HG03575 (cell line): ENCODE measurements at regions not wholly inside any gene's neighbourhood (a gene's known extent, or its start where the extent isn't known, plus 50 kb on each side); places are given as distances from the start of the nearest gene placed in this dataset.
"Not testable (repeated sequence)": the region's sequence is repeated elsewhere in the genome, so short reads cannot be mapped to it uniquely, and the experiment has no call there.

Source experiments
- ATAC-seq: cut with Tn5 transposase; IDR thresholded peaks from one replicate; pipeline ENCODE4 v1.9.1; 2021; ENCODE audit not compliant: unreplicated experiment, insufficient number of reproducible peaks, low FRiP score; ENCODE audit errors: extremely low read depth

GRCh38 chr5:111996574-111996973, 239.6 kb upstream of the NREP start:
- ATAC-seq = no peak

- ATAC-seq = no peak
Observed at GRCh38 chr5:111995701-111996100, 238.7 kb upstream of the NREP start.

GRCh38 chr5:111993242-111993641, 236.2 kb upstream of the NREP start:
- no peak for ATAC-seq

- no peak for ATAC-seq
Observed at GRCh38 chr5:111984044-111984443, 227.1 kb upstream of the NREP start.

GRCh38 chr5:111983459-111983858, 226.5 kb upstream of the NREP start:
- ATAC-seq = no peak

GRCh38 chr5:111977436-111977829, 220.4 kb upstream of the NREP start:
- no peak for ATAC-seq

GRCh38 chr5:111976705-111977435, 219.9 kb upstream of the NREP start:
- ATAC-seq = no peak

GRCh38 chr5:111975133-111975532, 218.1 kb upstream of the NREP start:
- no peak for ATAC-seq

- ATAC-seq = no peak
Observed at GRCh38 chr5:111973961-111974360, 217.0 kb upstream of the NREP start.

GRCh38 chr5:111972548-111972947, 215.6 kb upstream of the NREP start:
- ATAC-seq = no peak

- no peak for ATAC-seq
Observed at GRCh38 chr5:111972080-111972479, 215.1 kb upstream of the NREP start.

- no peak for ATAC-seq
Observed at GRCh38 chr5:111968459-111968858, 211.5 kb upstream of the NREP start.

- no peak for ATAC-seq
Observed at GRCh38 chr5:111967463-111967862, 210.5 kb upstream of the NREP start.

- ATAC-seq = no peak
Observed at GRCh38 chr5:111966290-111966689, 209.3 kb upstream of the NREP start.

- no peak for ATAC-seq
Observed at GRCh38 chr5:111963555-111963954, 206.6 kb upstream of the NREP start.

- no peak for ATAC-seq
Observed at GRCh38 chr5:111962906-111963305, 205.9 kb upstream of the NREP start.

GRCh38 chr5:111961862-111962261, 204.9 kb upstream of the NREP start:
- no peak for ATAC-seq

GRCh38 chr5:111960476-111961215, 203.7 kb upstream of the NREP start:
- no peak for ATAC-seq

GRCh38 chr5:111958851-111959250, 201.9 kb upstream of the NREP start:
- no peak for ATAC-seq

- ATAC-seq = not testable (repeated sequence)
Observed at GRCh38 chr5:111956765-111957164, 199.8 kb upstream of the NREP start.
